Neuronal stem cell (in vitro differentiated cells): ENCODE measurements at regions not wholly inside any gene's neighbourhood (a gene's known extent, or its start where the extent isn't known, plus 50 kb on each side); places are given as distances from the start of the nearest gene placed in this dataset.

Experiments
- DNase-seq: peaks from one replicate; pipeline ENCODE4 v3.0.0-alpha.2; 2013; ENCODE audit warnings: low spot score
- H2AFZ ChIP-seq: one replicate; pipeline ENCODE4 v1.6.1; 2013; ENCODE audit warnings: mild to moderate bottlenecking, low read length, inconsistent platforms
- H2AK5ac ChIP-seq: 2 replicates; pipeline ENCODE4 v1.6.1; 2013; ENCODE audit warnings: low read depth, mild to moderate bottlenecking, inconsistent platforms, low read length, moderate library complexity, mixed read lengths
- H2BK120ac ChIP-seq: 2 replicates; pipeline ENCODE4 v1.6.1; 2013; ENCODE audit warnings: low read depth, mild to moderate bottlenecking, inconsistent platforms, low read length, moderate library complexity, mixed read lengths
- H2BK12ac ChIP-seq: one replicate; pipeline ENCODE4 v1.6.1; 2013; ENCODE audit warnings: low read length, inconsistent platforms
- H2BK15ac ChIP-seq: 2 replicates; pipeline ENCODE4 v1.6.1; 2013; ENCODE audit warnings: mild to moderate bottlenecking, low read length, inconsistent platforms, mixed read lengths
- H2BK5ac ChIP-seq: one replicate; pipeline ENCODE4 v1.6.1; 2013; ENCODE audit warnings: inconsistent platforms, mild to moderate bottlenecking, low read length, moderate library complexity
- H3K14ac ChIP-seq: one replicate; pipeline ENCODE4 v1.6.1; 2013; ENCODE audit warnings: low read length, inconsistent platforms
- H3K18ac ChIP-seq: 2 replicates; pipeline ENCODE4 v1.6.1; 2013; ENCODE audit warnings: low read length, inconsistent platforms
- H3K23ac ChIP-seq: 2 replicates; pipeline ENCODE4 v1.6.1; 2013; ENCODE audit warnings: low read depth, mild to moderate bottlenecking, mixed read lengths, low read length, inconsistent platforms; ENCODE audit not compliant: poor library complexity
- H3K27ac ChIP-seq: replicated peaks from 3 replicates; pipeline ENCODE4 v1.5.1; 2013; ENCODE audit warnings: low read length, inconsistent platforms
- H3K27me3 ChIP-seq, 3 experiments: 2 replicates each; pipeline ENCODE4 v1.6.1; 2013; ENCODE audit warnings: low read length in 3 of 3, mild to moderate bottlenecking in 2 of 3, inconsistent platforms in 1 of 3, low read depth in 1 of 3, mixed read lengths in 1 of 3, moderate library complexity in 1 of 3; ENCODE audit not compliant: control insufficient read depth in 3 of 3, insufficient read depth in 3 of 3
- H3K36me3 ChIP-seq, 2 donors: replicated peaks in 1 of 2; 2 replicates each; pipeline ENCODE4 v1.6.1; 2013; ENCODE audit warnings: low read length in 2 of 2; ENCODE audit not compliant: control insufficient read depth in 2 of 2, insufficient read depth in 2 of 2
- H3K4ac ChIP-seq: 2 replicates; pipeline ENCODE4 v1.6.1; 2013; ENCODE audit warnings: inconsistent platforms, mild to moderate bottlenecking, low read length, moderate library complexity
- H3K4me1 ChIP-seq, 2 donors: 1 replicate in 1 of 2; 2 replicates in 1 of 2; pipeline ENCODE4 v1.6.1; 2013; ENCODE audit warnings: low read length in 2 of 2, low read depth in 1 of 2; ENCODE audit not compliant: control insufficient read depth in 2 of 2, insufficient read depth in 1 of 2
- H3K4me2 ChIP-seq: one replicate; pipeline ENCODE4 v1.6.1; 2013; ENCODE audit warnings: mild to moderate bottlenecking, low read length, inconsistent platforms; ENCODE audit not compliant: insufficient read depth, poor library complexity, severe bottlenecking
- H3K4me3 ChIP-seq, 2 donors: 2 replicates each; pipeline ENCODE4 v1.5.1; 2013; ENCODE audit warnings: low read length in 2 of 2, mild to moderate bottlenecking in 2 of 2, inconsistent platforms in 1 of 2, moderate library complexity in 1 of 2
- H3K79me1 ChIP-seq: one replicate; pipeline ENCODE4 v1.6.1; 2013; ENCODE audit warnings: low read depth, mild to moderate bottlenecking, inconsistent platforms, low read length, moderate library complexity
- H3K9ac ChIP-seq: one replicate; pipeline ENCODE4 v1.6.1; 2013; ENCODE audit warnings: mild to moderate bottlenecking, low read depth, low read length, inconsistent platforms; ENCODE audit not compliant: poor library complexity
- H3K9me3 ChIP-seq, 2 donors: replicated peaks in 1 of 2; 2 replicates each; pipeline versions ENCODE3 to v1.6.1; 2013; ENCODE audit warnings: low read length in 2 of 2, mild to moderate bottlenecking in 2 of 2, inconsistent platforms in 1 of 2, low read depth in 1 of 2, mixed read lengths in 1 of 2, moderate library complexity in 1 of 2; ENCODE audit not compliant: control insufficient read depth in 2 of 2, insufficient read depth in 1 of 2
- H4K8ac ChIP-seq: one replicate; pipeline ENCODE4 v1.6.1; 2013; ENCODE audit warnings: low read depth, mild to moderate bottlenecking, inconsistent platforms, low read length, moderate library complexity
- H4K91ac ChIP-seq: one replicate; pipeline ENCODE4 v1.6.1; 2013; ENCODE audit warnings: low read length, low read depth, mild to moderate bottlenecking, inconsistent platforms; ENCODE audit not compliant: poor library complexity
- WGBS, 2 donors: extraction: QIAGEN DNeasy Blood & Tissue Kit; methylation state at CpG; one replicate each; pipeline ENCODE4 v1.1.7; 2013; ENCODE audit warnings: missing lambda C conversion rate in 2 of 2, mixed read lengths in 1 of 2; ENCODE audit not compliant: insufficient read length in 2 of 2, insufficient replicate concordance in 1 of 2; ENCODE audit errors: extremely low coverage in 2 of 2; 5-methylcytosine and 5-hydroxymethylcytosine counted together

DNA sequence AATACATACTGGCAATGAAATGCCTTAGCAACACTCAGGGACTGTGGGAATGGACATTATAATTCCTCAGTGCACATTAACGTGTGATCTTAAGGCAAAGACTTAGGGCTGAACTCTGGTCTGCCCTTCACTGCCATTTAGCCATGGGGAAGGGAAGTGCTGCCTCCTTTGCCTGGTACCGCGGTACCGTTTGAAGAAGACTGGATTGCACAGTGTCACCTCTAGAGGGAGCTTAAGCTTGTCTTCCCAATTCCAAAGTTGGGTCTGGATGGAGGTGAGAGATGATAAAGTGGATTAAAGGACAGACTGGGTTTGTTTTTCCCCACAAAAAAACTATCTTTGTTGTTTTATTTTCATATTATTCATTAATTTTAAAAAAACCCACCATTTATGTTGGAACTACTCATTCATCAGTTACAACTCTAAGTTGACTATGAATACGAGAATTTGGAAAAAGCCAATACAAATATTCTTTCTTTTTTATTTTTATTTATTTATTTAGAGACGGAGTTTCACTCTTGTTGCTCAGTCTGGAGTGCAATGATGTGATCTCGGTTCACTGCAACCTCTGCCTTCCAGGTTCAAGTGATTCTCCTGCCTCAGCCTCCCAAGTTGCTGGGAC lies 60.0 kb upstream of the SYN2 start:
- Histone ChIP-seq H2BK12ac (no peak overlapping the region), H3K27me3 (no peaks in the 10 kb centered on the region), H4K8ac (no peak overlapping the region), H3K79me1 (no peaks in the 10 kb centered on the region), H3K4me1 (no peaks in the 10 kb centered on the region), H3K27ac (no peak overlapping the region), H2BK120ac (no peak overlapping the region), H3K9me3 (no peaks in the 10 kb centered on the region), H4K91ac (no peak overlapping the region), H3K4ac (no peak overlapping the region), H2AK5ac (no peak overlapping the region), H2BK15ac (no peak overlapping the region), H2AFZ (no peak overlapping the region), H3K18ac (no peak overlapping the region), H3K14ac (no peak overlapping the region), H3K4me3 (no peak overlapping the region), H3K36me3 (no peaks in the 10 kb centered on the region), H3K23ac (no peak overlapping the region), H3K4me2 (no peak overlapping the region), H3K9ac (no peak overlapping the region), H2BK5ac (no peak overlapping the region)
- no CpG with 5 or more reads among the region's 7 CpGs for WGBS, 2 donors
- no peak for DNase-seq

DNA sequence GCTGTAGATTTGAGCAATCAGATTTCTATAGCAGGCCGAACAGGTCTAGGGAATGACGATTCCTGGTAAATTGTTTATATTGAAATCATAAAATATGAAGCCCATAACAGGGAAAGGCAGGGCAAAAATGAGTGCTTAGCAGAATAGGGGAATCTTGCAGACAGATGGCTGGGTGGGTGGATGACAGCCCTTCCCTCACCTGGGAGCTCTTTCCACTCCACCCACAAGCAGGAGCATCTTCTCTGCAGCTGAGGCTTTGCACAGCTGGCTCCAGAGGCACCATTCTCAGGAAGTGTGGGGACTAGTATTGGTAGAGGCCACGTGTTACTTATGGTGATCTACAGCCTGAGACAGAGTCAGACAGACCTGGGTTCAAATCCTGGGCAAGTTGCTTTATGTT lies 55.9 kb upstream of the SYN2 start:
- no peak overlapping the region for H3K4ac ChIP-seq
- no peaks in the 10 kb centered on the region for H3K4me1 ChIP-seq
- no peaks in the 10 kb centered on the region for H3K9me3 ChIP-seq
- no peak overlapping the region for H3K4me3 ChIP-seq
- no peak overlapping the region for H2BK12ac ChIP-seq
- no peak overlapping the region for H3K18ac ChIP-seq
- WGBS, 2 donors = no CpG with 5 or more reads among the region's 3 CpGs
- no peak overlapping the region for H2BK15ac ChIP-seq
- no peak for DNase-seq
- H2AK5ac ChIP-seq = no peak overlapping the region
- no peak overlapping the region for H2AFZ ChIP-seq
- no peaks in the 10 kb centered on the region for H3K36me3 ChIP-seq
- no peak overlapping the region for H3K14ac ChIP-seq
- H3K9ac ChIP-seq = no peak overlapping the region
- no peak overlapping the region for H2BK120ac ChIP-seq
- no peak overlapping the region for H4K91ac ChIP-seq
- H3K27me3 ChIP-seq = no peaks in the 10 kb centered on the region
- H3K27ac ChIP-seq = no peak overlapping the region
- no peak overlapping the region for H3K23ac ChIP-seq
- H3K79me1 ChIP-seq = no peaks in the 10 kb centered on the region
- no peak overlapping the region for H4K8ac ChIP-seq
- no peak overlapping the region for H2BK5ac ChIP-seq
- H3K4me2 ChIP-seq = no peak overlapping the region

GRCh38 chr3:11948866-11949265 lies 55.3 kb upstream of the SYN2 start:
- no peaks in the 10 kb centered on the region for H3K79me1 ChIP-seq

GRCh38 chr3:11949351-11949750 lies 54.8 kb upstream of the SYN2 start:
- no peak overlapping the region for H3K23ac ChIP-seq
- H2BK15ac ChIP-seq = no peak overlapping the region
- H3K27me3 ChIP-seq = peaks cover 0 to 4% (median 0%) of the 10 kb centered on the region in 3 experiments
- H4K91ac ChIP-seq = no peak overlapping the region
- no peak overlapping the region for H3K18ac ChIP-seq
- DNase-seq = no peak
- no peak overlapping the region for H3K14ac ChIP-seq
- no peaks in the 10 kb centered on the region for H3K4me1 ChIP-seq
- H3K9me3 ChIP-seq = no peaks in the 10 kb centered on the region
- no peak overlapping the region for H3K4ac ChIP-seq
- no peak overlapping the region for H2AK5ac ChIP-seq
- H2BK5ac ChIP-seq = no peak overlapping the region
- no peak overlapping the region for H2AFZ ChIP-seq
- no peaks in the 10 kb centered on the region for H3K36me3 ChIP-seq
- H3K79me1 ChIP-seq = no peaks in the 10 kb centered on the region
- H3K27ac ChIP-seq = no peak overlapping the region
- H3K9ac ChIP-seq = no peak overlapping the region
- no peak overlapping the region for H3K4me3 ChIP-seq
- H2BK12ac ChIP-seq = no peak overlapping the region
- WGBS, 2 donors = no CpG with 5 or more reads among the region's 3 CpGs
- H4K8ac ChIP-seq = no peak overlapping the region
- no peak overlapping the region for H3K4me2 ChIP-seq
- H2BK120ac ChIP-seq = no peak overlapping the region

More at GRCh38 chr3:11948866-11949265, 55.3 kb upstream of the SYN2 start:
- H2AK5ac ChIP-seq = no peak overlapping the region
- H2BK120ac ChIP-seq = no peak overlapping the region
- no peak overlapping the region for H4K91ac ChIP-seq
- H3K9me3 ChIP-seq = no peaks in the 10 kb centered on the region
- no peak overlapping the region for H3K14ac ChIP-seq
- H3K36me3 ChIP-seq = no peaks in the 10 kb centered on the region
- no peak overlapping the region for H3K4me2 ChIP-seq
- H3K4me1 ChIP-seq = no peaks in the 10 kb centered on the region
- H4K8ac ChIP-seq = no peak overlapping the region
- no peak overlapping the region for H3K23ac ChIP-seq
- DNase-seq = no peak
- no peaks in the 10 kb centered on the region for H3K27me3 ChIP-seq
- no peak overlapping the region for H3K27ac ChIP-seq
- H2BK15ac ChIP-seq = no peak overlapping the region
- no peak overlapping the region for H3K18ac ChIP-seq
- H2BK12ac ChIP-seq = no peak overlapping the region
- no peak overlapping the region for H3K4ac ChIP-seq
- no peak overlapping the region for H2BK5ac ChIP-seq
- no peak overlapping the region for H3K9ac ChIP-seq
- H2AFZ ChIP-seq = no peak overlapping the region
- no peak overlapping the region for H3K4me3 ChIP-seq
